ENCODE measurements at regions not wholly inside any gene's neighbourhood (a gene's known extent, or its start where the extent isn't known, plus 50 kb on each side); places are given as distances from the start of the nearest gene placed in this dataset.

DNA sequence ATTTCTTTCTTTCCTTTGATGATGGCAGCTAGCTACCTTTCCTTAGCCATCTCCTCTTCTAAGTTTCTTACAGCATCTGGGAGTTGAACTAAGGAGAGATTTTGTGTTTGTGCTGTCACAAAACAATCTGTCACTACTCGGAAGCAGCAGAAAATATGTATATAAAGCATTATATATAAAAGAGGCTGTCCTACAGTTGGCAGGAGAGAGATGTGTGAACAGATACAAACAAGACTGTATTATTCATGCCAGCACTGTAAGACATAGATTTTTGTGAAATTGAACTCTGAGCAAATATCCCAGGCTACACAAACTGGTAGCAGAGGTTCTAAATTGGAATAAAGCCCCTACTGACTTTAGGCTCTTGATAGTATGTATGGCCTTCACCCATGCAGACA is 577.5 kb upstream of the NECTIN3 start:
- FAIRE-seq: no peak

DNA sequence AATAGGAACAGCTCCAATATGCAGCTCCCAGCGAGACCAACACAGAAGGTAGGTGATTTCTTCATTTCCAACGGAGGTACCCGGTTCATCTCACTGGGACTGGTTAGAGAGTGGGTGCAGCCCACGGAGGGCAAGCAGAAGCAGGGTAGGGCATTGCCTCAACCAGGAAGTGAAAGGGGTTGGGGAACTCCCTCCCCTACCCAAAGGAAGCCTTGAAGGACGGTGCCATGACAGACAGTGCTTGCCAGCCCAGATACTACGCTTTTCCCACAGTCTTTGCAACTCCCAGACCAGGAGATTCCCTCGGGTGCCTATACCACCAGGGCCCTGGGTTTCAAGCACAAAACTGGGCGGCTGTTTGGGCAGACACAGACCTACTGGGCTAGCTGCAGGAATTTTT is 576.9 kb upstream of the NECTIN3 start:
- H3K4me2 ChIP-seq (ENCODE audit: insufficient read depth, low read length): no peak overlapping the region
- no TSS peak for BruUV-seq (replicated peaks)
- in situ Hi-C loops (cut with MboI): no loop called here
- FAIRE-seq: no peak
- no peak overlapping the region for H3K27ac ChIP-seq (ENCODE audit: extremely low read depth, low read depth, low read length)
- no peak for DNase-seq (ENCODE audit: extremely low read depth in 1 of 4, low spot score in 3 of 4)
- H3K36me3 ChIP-seq (ENCODE audit: control insufficient read depth, insufficient read depth, low read length): no peaks in the 10 kb centered on the region
- no peaks in the 10 kb centered on the region for H3K27me3 ChIP-seq (ENCODE audit: control insufficient read depth in 2 of 2, insufficient read depth in 2 of 2, low read length in 2 of 2)
- no peak overlapping the region for H3K4me3 ChIP-seq
- peak overlapping the region; percentile 74 for H2AFZ ChIP-seq (ENCODE audit: low read depth, low read length)
- ChIA-PET POLR2A (interaction anchor here (0.6 kb wide), 1 partner anchor 1377 kb away, joined by 3 read pairs; the partner anchor contains the start of gene MORC1), CTCF (ENCODE audit: low intra/inter-chr PET ratio) (no interaction called here)
- no peak overlapping the region for H3K9ac ChIP-seq (ENCODE audit: insufficient read depth in 1 of 2, low read depth in 2 of 2, low read length in 2 of 2)
- WGBS (ENCODE audit: insufficient coverage, low coverage, missing lambda C conversion rate): 38% methylated on average over 6 of the region's 8 CpGs
- no peaks in the 10 kb centered on the region for H3K9me1 ChIP-seq (ENCODE audit: control insufficient read depth, insufficient read depth, low read length)
- no peaks in the 10 kb centered on the region for H3K79me2 ChIP-seq (ENCODE audit: control insufficient read depth, insufficient read depth, low read length)
- no peaks in the 10 kb centered on the region for H4K20me1 ChIP-seq (replicated peaks; ENCODE audit: control insufficient read depth, insufficient read depth, low read length)
- H3K4me1 ChIP-seq (replicated peaks in 1 of 2; ENCODE audit: control insufficient read depth in 2 of 2, insufficient read depth in 2 of 2, low read length in 2 of 2): no peaks in the 10 kb centered on the region
- no peaks in the 10 kb centered on the region for H3K9me3 ChIP-seq (replicated peaks; ENCODE audit: control insufficient read depth, insufficient read depth, low read depth, low read length)
- intact Hi-C loops (cut with micrococcal nuclease): no loop called here
- no peak for ATAC-seq
- TF ChIP-seq ZNF124 (CRISPR knock-in tag; IDR thresholded peaks at IDR 0.05) (no peak), HMGN3 (IDR thresholded peaks at IDR 0.05; ENCODE audit: borderline replicate concordance, extremely low read depth, insufficient read length, low read depth, low read length) (no peak), ZBED1 (IDR thresholded peaks at IDR 0.05) (no peak), PHF21A (IDR thresholded peaks at IDR 0.05; ENCODE audit: borderline replicate concordance, low read depth) (no peak), ZNF224 (CRISPR knock-in tag; IDR thresholded peaks at IDR 0.05) (no peak), WHSC1 (IDR thresholded peaks at IDR 0.05; ENCODE audit: low read length) (no peak)

More for the DNA sequence above, 577.5 kb upstream of the NECTIN3 start:
- intact Hi-C loops (cut with micrococcal nuclease): no loop called here
- DNase-seq (ENCODE audit: extremely low read depth in 1 of 4, low spot score in 3 of 4): no peak
- ChIA-PET CTCF (ENCODE audit: low intra/inter-chr PET ratio) (no interaction called here), POLR2A (no interaction called here)
- no TSS peak for BruUV-seq (replicated peaks)
- Histone ChIP-seq H3K27me3 (ENCODE audit: control insufficient read depth in 2 of 2, insufficient read depth in 2 of 2, low read length in 2 of 2) (no peaks in the 10 kb centered on the region), H3K27ac (ENCODE audit: extremely low read depth, low read depth, low read length) (no peak overlapping the region), H3K4me2 (ENCODE audit: insufficient read depth, low read length) (no peak overlapping the region), H2AFZ (ENCODE audit: low read depth, low read length) (no peak overlapping the region), H3K9me3 (replicated peaks; ENCODE audit: control insufficient read depth, insufficient read depth, low read depth, low read length) (no peaks in the 10 kb centered on the region), H3K36me3 (ENCODE audit: control insufficient read depth, insufficient read depth, low read length) (no peaks in the 10 kb centered on the region), H3K79me2 (ENCODE audit: control insufficient read depth, insufficient read depth, low read length) (no peaks in the 10 kb centered on the region), H3K4me3 (no peak overlapping the region), H3K9ac (ENCODE audit: insufficient read depth in 1 of 2, low read depth in 2 of 2, low read length in 2 of 2) (no peak overlapping the region), H3K4me1 (replicated peaks in 1 of 2; ENCODE audit: control insufficient read depth in 2 of 2, insufficient read depth in 2 of 2, low read length in 2 of 2) (no peaks in the 10 kb centered on the region), H3K9me1 (ENCODE audit: control insufficient read depth, insufficient read depth, low read length) (no peaks in the 10 kb centered on the region), H4K20me1 (replicated peaks; ENCODE audit: control insufficient read depth, insufficient read depth, low read length) (no peaks in the 10 kb centered on the region)
- ATAC-seq: no peak
- in situ Hi-C loops (cut with MboI): no loop called here
- TF ChIP-seq CC2D1A (IDR thresholded peaks at IDR 0.05): no peak
- no peak for TF ChIP-seq ZNF239 (CRISPR knock-in tag; IDR thresholded peaks at IDR 0.05)
- no peak for TF ChIP-seq U2AF1 (optimal IDR thresholded peaks at IDR 0.05; ENCODE audit: low read depth, low read length)
- WGBS (ENCODE audit: insufficient coverage, low coverage, missing lambda C conversion rate): 80% methylated on average over 1 of the region's 1 CpG

All from K562 (cell line).